Astrocyte (in vitro differentiated cells and primary cell): ENCODE measurements at regions not wholly inside any gene's neighbourhood (a gene's known extent, or its start where the extent isn't known, plus 50 kb on each side); places are given as distances from the start of the nearest gene placed in this dataset.

Source experiments
- EZH2 ChIP-seq: IDR thresholded peaks from 2 replicates; pipeline ENCODE4 v1.6.1; 2012; ENCODE audit warnings: mild to moderate bottlenecking, low read length, inconsistent platforms; ENCODE audit not compliant: insufficient read depth
- TF ChIP-seq, protein P1 (sequence below): IDR thresholded peaks from 2 replicates; pipeline ENCODE4 v1.5.1; 2011; ENCODE audit warnings: low read depth, mild to moderate bottlenecking, inconsistent platforms, low read length, moderate library complexity; ENCODE audit not compliant: insufficient read depth

DNA sequence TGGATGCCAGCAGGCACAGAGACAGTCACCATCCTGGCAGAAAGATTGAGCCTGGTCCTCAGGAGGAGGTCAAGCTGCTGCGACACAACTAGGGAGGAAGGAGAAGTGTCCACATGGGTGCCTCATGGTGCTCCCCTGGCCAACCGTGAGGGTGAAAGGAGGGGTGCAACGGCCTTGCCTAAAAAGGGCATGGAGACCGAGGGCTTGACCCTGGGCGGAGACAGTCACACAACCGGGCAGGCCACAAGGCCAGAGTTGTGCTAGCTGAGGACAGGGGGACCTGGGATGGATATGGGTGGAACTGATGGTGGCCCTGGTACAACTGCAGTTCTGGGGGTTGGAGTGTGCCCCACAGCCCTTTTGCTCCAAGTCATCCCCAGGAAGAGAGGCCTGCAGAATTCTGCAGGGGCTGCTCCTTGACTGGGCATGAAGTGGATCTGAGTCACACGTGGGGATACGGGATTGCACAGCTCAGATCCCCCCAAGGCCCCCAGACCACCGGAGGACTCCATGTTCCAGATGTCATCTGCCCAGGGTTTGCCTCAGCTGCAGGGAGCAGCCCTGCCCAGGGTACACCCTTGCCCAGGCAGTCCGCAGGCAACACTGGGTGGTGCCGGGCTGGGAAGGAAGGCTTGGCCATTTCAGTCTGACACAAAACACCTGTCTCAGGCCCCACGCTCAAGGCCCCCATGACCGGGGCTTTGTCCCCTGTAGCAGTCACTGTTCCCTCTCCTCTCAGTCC is 602.3 kb upstream of the MGMT start:
- TF ChIP-seq, protein P1, sequence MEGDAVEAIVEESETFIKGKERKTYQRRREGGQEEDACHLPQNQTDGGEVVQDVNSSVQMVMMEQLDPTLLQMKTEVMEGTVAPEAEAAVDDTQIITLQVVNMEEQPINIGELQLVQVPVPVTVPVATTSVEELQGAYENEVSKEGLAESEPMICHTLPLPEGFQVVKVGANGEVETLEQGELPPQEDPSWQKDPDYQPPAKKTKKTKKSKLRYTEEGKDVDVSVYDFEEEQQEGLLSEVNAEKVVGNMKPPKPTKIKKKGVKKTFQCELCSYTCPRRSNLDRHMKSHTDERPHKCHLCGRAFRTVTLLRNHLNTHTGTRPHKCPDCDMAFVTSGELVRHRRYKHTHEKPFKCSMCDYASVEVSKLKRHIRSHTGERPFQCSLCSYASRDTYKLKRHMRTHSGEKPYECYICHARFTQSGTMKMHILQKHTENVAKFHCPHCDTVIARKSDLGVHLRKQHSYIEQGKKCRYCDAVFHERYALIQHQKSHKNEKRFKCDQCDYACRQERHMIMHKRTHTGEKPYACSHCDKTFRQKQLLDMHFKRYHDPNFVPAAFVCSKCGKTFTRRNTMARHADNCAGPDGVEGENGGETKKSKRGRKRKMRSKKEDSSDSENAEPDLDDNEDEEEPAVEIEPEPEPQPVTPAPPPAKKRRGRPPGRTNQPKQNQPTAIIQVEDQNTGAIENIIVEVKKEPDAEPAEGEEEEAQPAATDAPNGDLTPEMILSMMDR = no peak
- TF ChIP-seq EZH2 = no peak
